ENCODE measurements at regions not wholly inside any gene's neighbourhood (a gene's known extent, or its start where the extent isn't known, plus 50 kb on each side); places are given as distances from the start of the nearest gene placed in this dataset.

- TF ChIP-seq MAX (IDR thresholded peaks at IDR 0.05) (no peak), ZNF772 (CRISPR knock-in tag; IDR thresholded peaks at IDR 0.05) (no peak), HDAC2 (CRISPR knock-in tag; IDR thresholded peaks at IDR 0.05) (no peak), NR2C2 (CRISPR knock-in tag; IDR thresholded peaks at IDR 0.05; ENCODE audit: borderline replicate concordance) (no peak), PREB (CRISPR knock-in tag; IDR thresholded peaks at IDR 0.05) (no peak), ZNF10 (CRISPR knock-in tag; IDR thresholded peaks at IDR 0.05; ENCODE audit: borderline replicate concordance, low read depth) (no peak), POLR2A (IDR thresholded peaks at IDR 0.05; ENCODE audit: insufficient read depth in 1 of 2, low read depth in 2 of 2, low read length in 2 of 2) (no peak), ZNF274 (CRISPR knock-in tag; IDR thresholded peaks at IDR 0.05) (no peak)
Observed at GRCh38 chr10:131825150-131825848, 75.5 kb upstream of the PPP2R2D start.
